ENCODE measurements at regions not wholly inside any gene's neighbourhood (a gene's known extent, or its start where the extent isn't known, plus 50 kb on each side); places are given as distances from the start of the nearest gene placed in this dataset.

DNA sequence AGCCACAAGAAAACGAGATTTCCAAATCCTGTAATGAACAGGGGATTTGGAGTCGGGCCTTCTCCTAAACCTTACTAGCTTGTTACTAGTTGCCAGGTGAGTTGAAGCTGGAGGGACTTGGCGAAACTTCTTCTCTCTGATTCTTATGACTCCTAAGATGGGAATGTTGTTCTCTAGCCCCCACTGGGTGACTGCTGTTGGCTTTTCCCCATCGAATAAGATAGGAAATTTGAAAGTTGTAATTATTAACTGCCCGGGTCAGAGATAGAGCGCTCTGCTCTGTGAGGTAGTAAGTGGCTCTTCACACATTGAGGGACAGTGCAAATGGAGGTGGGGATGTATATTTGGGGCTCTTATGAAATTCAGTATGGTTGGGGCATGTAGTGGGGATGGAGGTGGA lies 111.2 kb upstream of the MBNL2 start:
- no peak for DNase-seq (ENCODE audit: low read depth in 2 of 2)

DNA sequence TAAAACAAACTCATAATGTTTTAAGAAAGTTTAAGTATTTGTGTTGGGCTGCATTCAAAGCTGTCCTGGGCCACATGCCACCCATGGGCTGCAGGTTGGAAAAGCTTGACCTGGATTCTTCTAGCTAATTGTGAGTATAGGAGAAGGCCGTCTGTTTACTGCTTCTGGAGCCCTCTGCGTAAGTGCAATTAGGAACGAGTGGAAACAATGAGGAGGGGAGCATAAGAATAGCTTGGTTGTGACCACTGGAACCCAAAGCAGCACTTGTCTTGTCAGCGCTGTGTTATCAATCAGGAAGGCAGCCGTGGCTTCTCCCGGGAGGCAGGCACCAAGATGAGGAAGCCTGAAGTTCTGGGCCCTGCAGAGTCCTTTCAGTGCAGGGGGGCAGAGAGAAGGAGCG lies 110.4 kb upstream of the MBNL2 start:
- DNase-seq (ENCODE audit: low read depth in 2 of 2), result no peak

DNA sequence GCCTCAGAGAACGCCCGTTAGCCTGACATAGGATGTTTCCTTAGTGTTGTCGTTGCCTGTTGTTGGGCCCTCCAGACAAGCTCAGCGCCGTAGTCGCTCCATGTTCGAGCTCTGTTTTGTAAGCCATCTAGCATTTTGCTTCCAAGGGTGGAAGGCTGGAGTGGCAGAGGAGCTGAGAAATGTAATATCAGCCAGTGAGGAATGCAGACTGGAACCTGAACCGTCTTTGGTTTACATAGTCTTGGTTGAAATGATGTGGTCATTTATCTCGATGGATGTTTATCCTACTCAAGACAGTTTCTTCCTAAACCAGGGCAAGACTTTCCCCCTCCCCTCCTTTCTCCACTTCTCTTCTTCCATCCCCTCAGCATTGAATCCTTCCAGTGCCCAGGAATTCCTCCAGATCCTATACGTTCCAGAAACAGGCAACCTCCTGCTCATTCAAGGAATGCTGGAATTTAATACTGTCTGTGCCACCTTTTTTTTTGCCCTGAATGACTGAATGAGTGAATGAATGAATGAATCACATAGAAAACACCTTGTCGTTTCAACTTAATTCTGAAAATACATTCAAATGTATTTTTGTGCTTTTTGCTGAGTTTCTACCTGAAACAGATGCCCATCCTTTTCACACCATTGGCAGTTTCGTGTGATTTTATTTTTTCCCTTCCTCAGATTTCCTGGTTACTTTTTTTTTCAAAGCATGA lies 109.5 kb upstream of the MBNL2 start:
- no peak for DNase-seq (ENCODE audit: low read depth in 2 of 2)

DNA sequence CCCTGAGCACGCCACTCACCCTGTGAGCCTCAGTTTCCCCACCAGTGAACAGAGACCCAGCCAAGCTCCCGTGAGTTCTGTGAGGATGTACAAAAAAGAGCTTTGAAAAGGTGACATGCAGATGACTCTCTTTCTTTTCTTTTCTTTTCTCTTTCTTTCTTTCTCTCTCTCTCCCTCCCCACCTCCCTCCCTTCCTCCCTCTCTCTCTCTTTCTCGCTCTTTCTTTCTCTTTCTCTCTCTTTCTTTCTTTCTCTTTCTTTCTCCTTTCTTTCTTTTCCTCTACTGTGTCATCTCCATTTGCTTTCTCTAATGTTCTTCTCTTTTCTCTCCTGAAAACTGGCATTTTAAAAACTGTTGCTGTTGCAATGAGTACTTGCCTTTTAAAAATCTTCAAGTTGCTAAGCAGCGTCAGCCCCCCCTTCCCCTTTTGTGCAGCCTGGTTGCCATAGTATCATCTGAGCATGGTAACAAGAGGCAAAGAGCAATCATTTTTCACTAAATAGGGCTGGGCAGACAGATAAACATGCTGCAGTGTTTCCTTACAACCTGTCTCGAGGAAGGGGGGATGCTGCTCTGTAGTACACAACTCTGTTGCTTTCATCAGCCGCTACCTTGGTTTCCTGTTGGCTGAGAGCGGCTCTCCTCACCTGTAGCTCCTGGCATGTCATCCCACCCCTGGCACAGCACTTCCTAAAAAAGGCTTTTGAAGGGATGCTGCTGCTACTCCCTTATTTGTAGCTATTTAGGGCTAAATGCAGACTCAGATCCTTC lies 108.7 kb upstream of the MBNL2 start:
- no peak for DNase-seq (ENCODE audit: low read depth in 2 of 2)

DNA sequence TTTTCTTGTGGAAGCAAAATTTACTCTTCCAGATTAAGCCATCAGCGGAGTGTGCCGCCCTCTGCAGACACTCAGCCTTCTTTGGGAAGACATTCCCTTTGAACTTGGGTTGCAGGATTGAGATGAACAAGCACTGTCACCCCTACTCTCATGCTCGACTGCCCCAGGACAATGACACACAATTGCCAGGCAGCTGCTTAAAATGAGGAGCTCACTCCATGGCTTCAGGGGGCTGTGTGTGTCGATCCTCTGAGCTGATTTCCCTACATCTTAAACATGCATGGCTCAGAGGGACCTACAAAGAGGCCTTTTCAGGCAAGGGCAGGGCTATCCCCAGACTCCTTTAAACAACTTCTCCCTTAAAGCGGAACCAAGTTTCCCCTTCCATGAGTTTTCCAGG lies 107.5 kb upstream of the MBNL2 start:
- DNase-seq (ENCODE audit: low read depth in 2 of 2), result no peak

DNA sequence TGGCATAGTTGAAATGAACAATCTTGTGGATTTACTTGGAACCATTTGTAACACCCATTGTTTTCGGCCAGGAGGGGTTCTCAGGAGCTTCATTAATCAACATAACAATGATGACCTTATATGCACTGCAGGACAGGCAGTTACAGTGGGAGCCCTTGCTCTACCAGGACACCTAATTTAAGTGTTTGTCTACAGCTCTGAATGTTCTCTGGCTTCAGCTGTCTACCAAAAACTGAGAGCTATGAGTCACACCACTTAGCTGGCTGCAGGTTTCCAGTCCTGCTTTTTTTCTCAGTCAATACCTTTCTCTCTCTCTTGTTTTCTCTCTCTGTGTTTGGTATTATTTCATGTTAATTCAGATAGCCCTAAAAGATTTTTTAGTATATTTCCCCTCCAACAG lies 105.4 kb upstream of the MBNL2 start:
- DNase-seq (ENCODE audit: low read depth in 2 of 2), result no peak

DNA sequence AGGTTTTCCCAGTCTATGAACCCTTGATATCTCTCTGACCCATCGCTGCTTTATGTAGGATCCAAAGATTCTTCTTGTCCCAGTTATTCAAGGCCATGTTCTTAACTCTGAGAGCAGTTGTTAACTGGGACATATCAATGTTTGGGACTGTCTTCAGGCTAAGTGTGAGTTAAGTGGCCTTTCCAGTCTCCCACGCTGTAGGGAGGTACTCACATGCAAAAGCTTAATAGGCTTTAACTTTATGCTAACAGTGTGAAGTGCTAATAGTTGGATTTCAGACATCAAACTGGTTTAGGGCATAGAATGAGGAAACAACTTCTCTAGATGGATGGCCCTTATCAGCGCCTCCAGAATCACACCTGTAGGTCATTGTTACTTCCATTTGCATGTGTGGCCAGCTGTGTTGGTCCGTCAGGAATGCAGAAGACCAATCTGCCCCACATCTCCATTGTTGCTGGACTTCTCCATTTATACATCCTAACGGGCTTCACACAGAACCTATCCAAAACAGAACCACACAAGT lies 104.7 kb upstream of the MBNL2 start:
- no peak for DNase-seq (ENCODE audit: low read depth in 2 of 2)

DNA sequence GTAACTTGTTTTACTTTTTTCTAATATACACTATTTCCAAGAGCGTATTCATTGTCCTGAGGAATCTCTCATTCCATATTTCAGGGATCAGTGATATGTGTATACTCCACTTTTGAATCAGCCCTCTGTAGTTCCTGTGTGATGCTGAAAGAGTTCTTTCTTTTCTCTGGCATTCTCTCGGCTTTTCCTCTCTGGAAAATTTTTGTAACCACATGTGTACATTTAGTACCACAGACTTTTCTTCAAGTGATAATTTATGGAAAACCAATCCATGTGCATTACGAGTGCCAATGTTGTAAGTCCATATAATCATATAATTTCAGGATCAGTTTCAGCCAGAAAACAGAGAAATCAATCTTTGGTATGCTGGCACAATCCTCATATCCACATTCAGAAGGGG lies 102.2 kb upstream of the MBNL2 start:
- DNase-seq (ENCODE audit: low read depth in 2 of 2), result no peak

DNA sequence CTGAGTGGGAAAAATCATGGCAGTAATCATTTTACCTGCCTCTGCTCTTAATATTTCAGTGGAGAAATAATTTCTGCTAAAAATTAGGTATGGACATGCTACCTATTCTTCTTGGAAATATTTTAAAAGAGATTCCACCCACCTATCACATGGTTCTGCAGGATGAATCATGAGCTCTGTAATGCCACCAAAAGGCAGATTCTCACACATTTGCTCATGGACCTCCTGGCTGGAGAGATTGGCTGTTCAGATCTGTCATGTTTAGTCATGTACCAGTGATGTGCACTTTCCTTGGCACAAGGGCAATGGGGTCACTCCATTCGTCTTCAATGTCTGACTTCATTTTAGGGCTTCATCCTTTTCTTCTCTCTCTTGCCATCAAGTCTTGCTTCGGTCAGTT lies 101.8 kb upstream of the MBNL2 start:
- DNase-seq (ENCODE audit: low read depth in 2 of 2), result no peak

DNA sequence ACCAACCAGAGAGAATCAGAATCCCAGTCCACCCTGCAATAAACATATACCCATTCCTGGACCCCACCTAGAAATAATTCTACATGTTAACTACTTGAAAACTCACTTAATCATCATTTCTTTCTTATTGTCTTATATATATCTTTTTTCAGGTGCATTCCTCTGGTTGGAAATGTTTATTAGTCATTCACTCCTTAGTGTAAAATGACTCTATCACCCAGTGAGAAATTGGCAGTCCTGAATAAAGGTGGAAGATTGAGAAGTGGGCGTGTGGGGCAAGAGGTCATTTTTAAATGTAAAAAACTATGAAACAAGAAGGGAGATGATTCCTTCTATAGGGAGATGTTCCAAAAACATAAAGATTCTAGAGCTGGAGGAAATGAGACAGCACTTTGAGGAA lies 101.2 kb upstream of the MBNL2 start:
- DNase-seq (ENCODE audit: low read depth in 2 of 2), result no peak

DNA sequence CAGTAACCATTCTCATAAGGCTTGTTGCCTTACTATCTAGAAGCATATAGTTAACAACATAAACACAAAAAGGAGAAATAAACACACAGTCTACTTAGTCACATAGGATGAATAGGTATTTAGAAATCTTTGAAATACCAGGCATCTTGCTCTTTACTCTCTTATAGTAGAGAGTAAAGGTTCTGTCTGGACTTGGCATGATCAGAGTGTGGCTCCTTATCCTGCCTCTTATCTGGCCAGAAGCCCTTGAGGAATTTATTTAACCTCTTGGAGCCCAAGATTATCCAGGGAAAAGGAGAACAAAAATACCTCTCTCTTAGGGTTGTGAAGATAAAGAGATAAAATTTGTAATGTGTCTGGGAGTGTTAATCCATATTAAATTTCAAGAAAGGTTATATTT lies 100.2 kb upstream of the MBNL2 start:
- no peak for DNase-seq (ENCODE audit: low read depth in 2 of 2)

DNA sequence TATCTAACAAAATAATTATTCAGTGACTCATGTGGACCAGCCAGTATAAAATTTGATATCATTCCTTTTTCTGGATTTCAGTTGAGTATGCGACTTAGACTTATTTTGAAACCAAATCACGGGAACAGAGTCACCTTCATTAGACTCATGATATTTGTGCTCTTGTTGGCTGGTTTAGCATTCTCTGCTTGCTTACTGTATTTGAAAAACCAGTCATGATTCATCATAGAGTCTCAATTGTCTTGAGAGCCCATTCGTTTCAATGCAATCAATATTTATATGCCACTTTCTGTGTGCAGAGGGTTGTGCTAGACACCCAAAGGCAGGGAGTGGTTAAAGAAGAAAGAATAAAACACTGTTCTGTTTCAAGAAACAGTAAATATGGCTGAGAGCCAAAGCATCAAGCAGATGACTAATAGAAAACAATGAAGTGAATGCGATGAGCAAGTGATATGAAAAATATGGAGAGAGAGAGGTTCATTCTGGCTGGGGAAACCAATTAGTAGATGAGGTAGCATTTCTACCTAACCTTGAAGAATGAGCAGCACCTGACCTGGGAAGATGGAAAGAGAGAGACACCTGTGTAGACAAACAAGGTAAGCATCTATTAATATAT lies 99.6 kb upstream of the MBNL2 start:
- DNase-seq (ENCODE audit: low read depth in 2 of 2), result no peak

DNA sequence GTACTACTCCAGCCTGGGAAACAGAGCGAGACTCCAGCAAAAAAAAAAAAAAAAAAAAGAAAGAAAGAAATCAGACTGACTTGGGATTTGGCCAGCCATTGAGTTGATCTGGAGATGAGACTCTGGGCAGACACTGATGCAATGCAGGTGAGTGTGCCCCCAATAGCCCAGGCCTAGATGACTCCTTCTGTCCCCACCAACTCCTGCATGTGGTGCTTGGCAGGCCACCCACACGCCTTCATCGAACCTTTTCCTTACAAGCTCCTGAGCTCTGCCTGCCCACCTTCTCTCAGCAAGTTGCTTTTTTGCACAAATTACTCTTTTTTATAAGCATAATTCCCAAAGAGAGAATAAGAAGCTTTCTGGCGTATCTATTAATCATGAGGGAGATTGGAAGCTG lies 97.9 kb upstream of the MBNL2 start:
- DNase-seq (ENCODE audit: low read depth in 2 of 2), result no peak

DNA sequence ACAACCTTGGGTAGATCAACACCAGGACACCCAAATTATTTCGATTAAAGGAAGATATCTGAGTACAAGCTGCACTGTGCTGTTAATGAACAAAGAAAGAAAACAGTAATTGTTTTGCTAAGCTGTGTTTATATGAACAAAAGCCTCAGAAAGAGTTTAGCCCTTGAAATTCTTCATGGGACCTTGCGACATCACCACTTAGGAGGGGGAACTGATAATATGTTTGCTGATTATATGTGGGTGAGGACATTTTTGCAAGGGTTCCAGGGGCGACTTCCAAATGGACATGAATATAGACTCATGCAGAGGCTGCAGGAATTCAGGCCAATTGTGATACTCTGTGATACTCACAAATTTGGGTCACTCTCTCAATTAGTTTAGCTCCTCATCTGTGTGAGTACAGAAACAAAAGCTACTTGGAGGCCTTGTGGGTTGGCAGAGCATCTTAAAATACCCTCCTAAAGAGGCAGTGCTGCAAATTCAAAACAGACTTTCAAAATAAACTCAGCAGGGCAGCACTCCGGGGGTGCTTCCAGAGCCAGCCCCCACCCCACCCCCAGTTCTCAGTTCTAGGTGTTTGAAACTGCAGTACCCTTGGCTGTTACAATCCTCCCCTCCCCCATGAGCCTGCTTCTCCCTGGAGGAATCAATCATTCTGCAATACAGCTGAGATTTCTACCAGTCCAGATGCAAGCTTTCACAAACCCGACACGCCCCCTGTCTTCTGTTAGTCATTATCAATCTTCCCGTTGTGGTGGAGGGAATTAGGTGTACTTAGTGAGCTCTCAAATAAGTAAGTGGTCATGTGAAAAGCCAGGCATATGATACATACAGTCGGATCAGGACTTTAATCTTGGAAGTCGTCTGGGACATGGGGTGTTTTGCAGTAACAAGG lies 97.0 kb upstream of the MBNL2 start:
- no peak for DNase-seq (ENCODE audit: low read depth in 2 of 2)

DNA sequence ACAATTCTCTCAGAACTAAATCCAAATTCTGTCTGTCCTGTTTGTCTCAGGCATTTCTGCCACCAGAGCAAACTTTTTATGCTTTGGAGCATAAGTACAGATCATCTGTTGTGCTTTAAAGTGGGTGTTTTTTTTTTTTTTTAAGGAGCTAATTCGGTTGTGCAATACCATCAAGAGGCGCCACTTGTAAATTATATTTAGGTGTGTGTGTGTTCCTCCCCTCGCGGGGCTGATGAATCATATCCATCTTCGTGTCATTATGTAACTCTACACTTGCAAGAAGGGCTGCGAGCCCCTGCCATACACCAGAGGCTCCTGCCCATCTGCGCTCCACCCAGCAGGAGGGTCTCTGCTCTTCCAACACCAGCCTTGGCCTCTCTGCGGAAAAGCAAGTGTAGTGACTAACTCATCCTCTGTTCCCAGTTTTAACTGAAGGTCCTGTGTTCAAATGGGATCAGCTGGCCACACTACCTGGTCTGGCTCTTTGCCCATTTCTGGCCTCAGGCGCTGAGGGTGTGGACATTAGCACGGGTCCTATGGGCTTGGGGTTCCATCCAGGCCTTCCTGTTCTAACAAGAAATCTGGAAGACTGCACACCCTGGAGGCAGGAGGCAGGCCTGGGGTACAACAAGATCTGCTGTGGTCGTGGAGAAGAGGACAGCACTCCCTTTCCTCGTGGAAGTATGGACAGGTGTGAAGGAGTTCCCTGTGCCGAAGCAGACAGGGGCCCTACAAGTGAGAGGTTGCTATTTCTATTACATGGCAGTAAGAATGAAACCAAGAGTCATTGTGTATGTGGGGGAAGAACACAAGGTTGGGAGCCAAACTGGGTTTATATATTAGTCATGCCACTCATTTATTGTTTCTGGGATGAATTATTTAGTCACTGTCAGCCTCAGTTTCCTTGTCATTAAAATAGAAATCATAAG lies 96.1 kb upstream of the MBNL2 start:
- no peak for DNase-seq (ENCODE audit: low read depth in 2 of 2)

DNA sequence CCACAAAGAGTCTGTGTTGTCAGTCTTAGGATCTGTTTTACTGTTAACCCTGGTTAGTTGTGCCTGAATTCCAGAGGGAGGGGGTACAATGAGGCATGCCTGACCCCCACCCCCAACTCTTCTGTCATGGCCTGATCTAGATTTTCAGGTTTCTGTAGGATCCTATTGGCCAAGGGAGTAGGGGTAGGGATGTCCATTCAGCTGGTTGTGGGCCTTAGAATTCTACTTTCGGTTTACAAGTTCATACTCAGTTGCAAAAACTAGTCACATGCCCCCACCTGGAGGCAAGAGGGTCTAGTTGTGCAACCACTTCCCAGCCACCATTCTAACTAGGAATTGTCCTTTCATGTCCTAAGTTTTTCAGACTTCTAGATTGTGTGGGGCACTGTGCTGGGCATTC lies 94.3 kb upstream of the MBNL2 start:
- DNase-seq (ENCODE audit: low read depth in 2 of 2), result no peak

DNA sequence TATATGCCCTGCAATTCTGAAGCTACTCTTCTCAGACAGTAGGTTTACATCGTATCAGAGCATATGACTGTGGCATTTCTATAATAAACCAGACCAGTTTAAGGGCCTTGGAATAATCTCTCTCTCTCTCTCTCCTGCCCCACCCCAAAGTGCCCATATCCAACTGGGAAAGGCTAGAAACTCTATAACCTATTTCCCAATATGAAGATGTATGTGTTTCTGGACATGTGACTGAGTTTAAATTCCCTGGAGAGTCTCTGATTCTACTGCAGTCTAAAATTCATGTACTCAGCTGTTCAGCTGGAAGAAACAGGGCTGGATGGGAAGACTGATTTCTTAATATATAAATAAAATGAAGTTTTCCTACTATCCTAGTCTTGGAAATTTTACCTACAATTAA lies 91.9 kb upstream of the MBNL2 start:
- no peak for DNase-seq (ENCODE audit: low read depth in 2 of 2)

DNA sequence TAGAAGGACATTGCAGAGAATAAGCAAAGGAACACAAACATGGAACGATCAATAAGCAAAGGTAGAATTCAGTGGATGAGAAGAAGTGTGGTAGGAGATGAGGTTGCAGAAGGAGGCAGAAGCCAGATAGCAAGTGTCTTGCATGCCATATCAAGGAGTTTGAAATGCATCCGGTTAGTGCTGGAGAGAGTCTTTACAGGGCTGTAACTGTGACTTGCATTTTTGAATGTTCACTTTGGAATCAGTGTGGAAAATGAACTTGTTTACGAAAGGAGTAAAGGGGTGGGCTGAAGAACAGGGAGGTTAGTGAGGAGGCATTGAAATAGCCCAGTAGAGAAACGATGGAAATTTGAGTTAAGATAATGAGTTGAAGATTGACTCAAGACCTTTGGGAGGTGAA lies 90.7 kb upstream of the MBNL2 start:
- no peak for DNase-seq (ENCODE audit: low read depth in 2 of 2)

DNA sequence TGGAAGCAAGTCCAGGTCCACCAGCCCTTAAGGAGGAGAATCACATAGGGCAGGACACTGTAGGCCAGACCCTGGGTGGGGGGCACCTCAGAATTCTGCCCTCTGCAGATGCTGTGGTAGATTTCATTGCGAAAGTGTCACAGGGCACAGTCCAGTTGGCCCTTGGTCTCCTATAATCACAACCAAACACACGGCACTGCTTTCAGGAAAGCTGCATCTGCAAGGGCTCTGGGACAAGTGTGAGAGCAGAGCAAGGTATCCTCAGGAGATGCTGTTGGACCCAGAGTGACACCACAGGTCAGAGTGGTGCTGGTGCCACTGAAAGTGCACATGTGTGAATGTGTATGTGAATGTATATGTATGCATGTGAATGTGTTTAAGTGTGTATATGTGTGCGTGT lies 88.6 kb upstream of the MBNL2 start:
- no peak for DNase-seq (ENCODE audit: low read depth in 2 of 2)

DNA sequence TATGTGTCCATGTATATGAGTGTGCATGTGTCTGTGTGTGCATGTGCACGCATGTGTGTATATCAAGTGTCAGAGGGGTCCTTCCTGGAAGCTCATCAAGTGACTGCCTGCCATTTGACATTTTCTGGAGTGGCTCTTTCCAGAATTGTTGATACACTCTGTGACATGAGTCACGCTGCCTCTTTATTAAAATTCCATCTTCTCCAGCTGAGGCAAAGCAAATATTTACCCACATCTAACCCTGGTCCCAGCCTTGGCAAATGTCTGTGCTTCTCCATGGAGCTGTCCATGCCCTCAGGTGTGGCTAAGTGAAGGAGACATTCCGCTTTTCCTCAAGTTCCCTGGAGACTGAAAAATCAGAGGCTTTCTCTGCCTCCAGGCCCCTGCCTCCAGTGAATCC lies 88.2 kb upstream of the MBNL2 start:
- DNase-seq (ENCODE audit: low read depth in 2 of 2), result no peak

All from stimulated activated CD8-positive, alpha-beta memory T cell treated with anti-CD3 and anti-CD28 coated beads, Interleukin-2, amount 100 ng/mL, for 1 hour (primary cell).